Thymus (tissue), 11 donors: ENCODE measurements at regions not wholly inside any gene's neighbourhood (a gene's known extent, or its start where the extent isn't known, plus 50 kb on each side); places are given as distances from the start of the nearest gene placed in this dataset.
"Not testable (repeated sequence)": the region's sequence is repeated elsewhere in the genome, so short reads cannot be mapped to it uniquely, and the experiment has no call there.

Experiments used
- DNase-seq, 9 donors: peaks; one replicate each; pipeline ENCODE4 v3.0.0-alpha.2; 2013; ENCODE audit warnings: low spot score in 9 of 9, low read depth in 6 of 9, missing footprints in 1 of 9
- H3K27ac ChIP-seq, 2 donors: one replicate each; pipeline ENCODE4 v1.5.1; 2013; ENCODE audit warnings: control low read depth in 1 of 2, low read depth in 1 of 2, low read length in 1 of 2, mild to moderate bottlenecking in 1 of 2, moderate library complexity in 1 of 2
- H3K27me3 ChIP-seq, 2 donors: one replicate each; pipeline ENCODE4 v1.5.1; 2013; ENCODE audit warnings: low read length in 1 of 2; ENCODE audit not compliant: control insufficient read depth in 2 of 2, insufficient read depth in 1 of 2
- H3K36me3 ChIP-seq, 2 donors: one replicate each; pipeline ENCODE4 v1.5.1; 2013; ENCODE audit warnings: low read length in 1 of 2, mild to moderate bottlenecking in 1 of 2, moderate library complexity in 1 of 2; ENCODE audit not compliant: control insufficient read depth in 2 of 2, insufficient read depth in 2 of 2
- H3K4me1 ChIP-seq, 2 donors: one replicate each; pipeline ENCODE4 v1.5.1; 2013; ENCODE audit warnings: low read length in 2 of 2; ENCODE audit not compliant: control insufficient read depth in 2 of 2, insufficient read depth in 2 of 2
- H3K4me3 ChIP-seq, 2 donors: one replicate each; pipeline ENCODE4 v1.5.1; 2013; ENCODE audit warnings: low read length in 2 of 2, control low read depth in 1 of 2, mild to moderate bottlenecking in 1 of 2
- H3K9me3 ChIP-seq, 2 donors: one replicate each; pipeline ENCODE4 v1.5.1; 2013; ENCODE audit warnings: low read length in 1 of 2, mild to moderate bottlenecking in 1 of 2; ENCODE audit not compliant: control insufficient read depth in 2 of 2, insufficient read depth in 1 of 2
- WGBS: extraction: QIAGEN DNeasy Blood & Tissue Kit; methylation state at CpG from one replicate; pipeline ENCODE4 v1.1.7; 2013; 5-methylcytosine and 5-hydroxymethylcytosine counted together
- donor health status: healthy.

DNA sequence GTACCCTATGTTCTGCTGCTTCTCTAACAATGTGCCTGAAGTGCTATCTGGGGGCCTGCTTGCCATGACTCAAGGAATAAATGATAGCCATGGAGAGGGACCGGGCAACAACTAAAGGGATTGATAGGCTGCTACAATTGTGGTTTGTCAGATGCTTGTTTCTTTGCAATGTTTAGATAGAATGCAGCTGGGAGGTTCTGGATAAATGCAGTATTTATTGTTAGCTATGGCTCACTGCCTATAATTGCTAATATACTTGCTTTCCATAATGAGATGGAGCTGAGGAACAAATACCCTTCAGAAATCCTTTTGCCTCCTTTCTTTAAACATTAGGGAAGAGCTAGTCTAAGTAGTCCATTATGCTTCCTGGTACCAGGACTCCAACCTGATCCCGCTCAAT is 575.2 kb upstream of the SYNCRIP start:
- Histone ChIP-seq H3K36me3 (no peaks in the 10 kb centered on the region), H3K27ac (no peak overlapping the region), H3K4me3 (no peak overlapping the region), H3K4me1 (no peaks in the 10 kb centered on the region), H3K27me3 (no peaks in the 10 kb centered on the region), H3K9me3 (no peaks in the 10 kb centered on the region)
- 45% methylated on average over 2 of the region's 2 CpGs for WGBS
- no peak for DNase-seq

DNA sequence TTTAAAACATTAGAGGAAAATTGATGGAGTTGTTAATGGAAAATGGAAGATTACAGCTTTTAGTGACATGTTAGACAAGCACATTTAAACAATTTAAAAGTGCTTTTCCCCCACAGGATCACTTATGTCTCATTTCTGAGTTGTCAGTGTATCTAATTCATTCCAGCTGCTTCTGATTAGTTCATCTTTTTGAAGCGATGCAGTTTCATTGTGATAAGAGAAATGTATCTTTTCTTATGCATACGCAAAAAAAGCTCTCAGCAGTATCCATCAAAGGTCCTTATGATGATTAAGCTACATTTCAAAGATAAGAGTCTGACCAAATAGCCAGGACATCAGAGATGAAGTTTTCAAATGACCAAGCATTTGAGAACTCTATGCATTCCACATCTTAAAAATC is 572.6 kb upstream of the SYNCRIP start:
- H3K27ac ChIP-seq = no peak overlapping the region
- no peak for DNase-seq
- H3K9me3 ChIP-seq = peaks cover 0 to 1% of the 10 kb centered on the region in 2 donors
- H3K4me1 ChIP-seq = no peaks in the 10 kb centered on the region
- H3K27me3 ChIP-seq = no peaks in the 10 kb centered on the region
- 96% methylated on average over 2 of the region's 2 CpGs for WGBS
- H3K36me3 ChIP-seq = no peaks in the 10 kb centered on the region
- H3K4me3 ChIP-seq = no peak overlapping the region

DNA sequence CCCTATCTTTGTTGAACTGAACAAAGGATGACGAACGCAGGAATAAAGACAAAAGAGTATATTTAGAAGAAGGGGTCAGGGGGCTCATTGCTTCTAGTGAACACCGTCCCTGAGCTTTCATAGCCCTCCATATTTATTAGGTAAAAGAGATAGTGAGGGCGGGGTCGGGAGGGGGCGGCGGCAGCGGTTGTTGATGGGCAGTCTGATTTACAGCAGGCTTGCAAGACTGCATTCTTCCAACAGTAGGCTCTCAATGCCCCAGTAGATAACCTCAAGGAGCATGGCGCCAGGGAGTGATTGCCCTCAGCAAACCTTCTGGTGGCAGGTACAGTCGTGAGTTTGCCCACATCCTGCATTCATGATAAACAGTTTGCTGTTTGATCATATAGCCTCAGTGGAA is 563.3 kb upstream of the SYNCRIP start:
- H3K9me3 ChIP-seq = peaks cover 0 to 3% of the 10 kb centered on the region in 2 donors
- 95% methylated on average over 10 of the region's 10 CpGs for WGBS
- no peaks in the 10 kb centered on the region for H3K4me1 ChIP-seq
- no peak overlapping the region for H3K4me3 ChIP-seq
- DNase-seq = no peak
- H3K36me3 ChIP-seq = no peaks in the 10 kb centered on the region
- no peaks in the 10 kb centered on the region for H3K27me3 ChIP-seq
- H3K27ac ChIP-seq = no peak overlapping the region

DNA sequence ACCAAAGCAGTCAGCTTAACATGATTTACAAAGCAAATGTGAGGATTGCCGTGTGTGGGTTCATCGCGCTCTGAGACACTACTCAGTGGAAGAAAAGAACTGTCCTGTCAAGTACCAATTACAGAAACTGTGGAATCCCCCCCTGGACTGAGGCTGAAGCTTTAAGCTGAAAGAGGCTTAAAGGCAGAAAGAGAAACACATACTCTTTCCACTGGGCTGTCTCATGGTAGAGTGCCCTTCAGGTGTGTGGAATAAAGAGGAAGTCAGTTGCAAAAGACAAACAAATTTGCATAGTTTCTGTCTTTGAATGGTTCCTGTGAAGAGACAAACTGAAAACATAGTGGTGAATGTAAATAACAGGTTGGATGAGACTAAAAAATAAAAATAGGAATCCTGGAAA is 560.4 kb upstream of the SYNCRIP start:
- DNase-seq = no peak
- H3K27me3 ChIP-seq = no peaks in the 10 kb centered on the region

DNA sequence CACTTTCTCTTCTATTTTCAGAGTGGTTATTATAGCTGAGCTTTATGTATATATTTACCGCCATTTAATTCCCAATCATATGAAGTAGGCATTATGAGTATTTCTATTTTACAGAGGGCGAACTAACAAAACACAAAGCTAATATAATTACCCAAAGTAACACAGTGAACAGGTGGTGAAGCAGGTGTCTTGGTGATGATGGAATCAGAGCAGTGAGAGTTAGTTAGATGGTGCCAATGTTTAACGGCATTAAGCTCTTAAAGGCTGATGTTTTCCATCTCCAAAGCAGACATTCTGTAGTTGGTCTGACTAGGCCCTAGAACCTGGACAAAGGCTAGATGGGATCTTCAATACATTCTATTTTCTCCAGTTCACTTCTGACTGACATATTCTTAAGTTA is 551.1 kb upstream of the SYNCRIP start:
- Histone ChIP-seq H3K4me3 (no peak overlapping the region), H3K4me1 (no peaks in the 10 kb centered on the region), H3K9me3 (no peaks in the 10 kb centered on the region), H3K27me3 (no peaks in the 10 kb centered on the region), H3K36me3 (no peaks in the 10 kb centered on the region), H3K27ac (no peak overlapping the region)
- DNase-seq = no peak
- 95% methylated on average over 3 of the region's 3 CpGs for WGBS

More for the DNA sequence above, 560.4 kb upstream of the SYNCRIP start:
- no peaks in the 10 kb centered on the region for H3K4me1 ChIP-seq
- H3K27ac ChIP-seq = no peak overlapping the region
- H3K36me3 ChIP-seq = no peaks in the 10 kb centered on the region
- no peak overlapping the region for H3K4me3 ChIP-seq
- H3K9me3 ChIP-seq = no peaks in the 10 kb centered on the region
- 95% methylated on average over 3 of the region's 3 CpGs for WGBS

DNA sequence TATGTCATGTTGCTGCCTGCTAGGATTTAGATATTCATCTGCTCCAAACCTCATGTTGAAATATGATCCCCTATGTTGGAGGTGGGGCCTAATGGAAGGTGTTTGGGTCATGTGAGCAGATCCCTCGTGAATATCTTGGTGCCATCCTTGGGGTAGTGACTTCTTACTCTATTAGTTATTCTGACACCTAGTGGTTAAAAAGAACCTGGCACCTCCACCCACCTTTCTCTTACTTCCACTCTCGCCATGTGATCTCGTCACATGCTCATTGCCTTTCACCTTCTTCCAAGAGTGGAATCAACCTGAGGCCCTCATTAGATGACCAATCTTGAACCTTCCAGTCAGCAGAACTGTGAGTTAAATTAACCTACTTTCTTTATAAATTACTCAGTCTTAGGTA is 549.4 kb upstream of the SYNCRIP start:
- no peak overlapping the region for H3K4me3 ChIP-seq
- 60% methylated on average over 3 of the region's 3 CpGs for WGBS
- no peaks in the 10 kb centered on the region for H3K27me3 ChIP-seq
- H3K4me1 ChIP-seq = no peaks in the 10 kb centered on the region
- H3K27ac ChIP-seq = no peak overlapping the region
- no peak for DNase-seq
- no peaks in the 10 kb centered on the region for H3K9me3 ChIP-seq
- no peaks in the 10 kb centered on the region for H3K36me3 ChIP-seq

DNA sequence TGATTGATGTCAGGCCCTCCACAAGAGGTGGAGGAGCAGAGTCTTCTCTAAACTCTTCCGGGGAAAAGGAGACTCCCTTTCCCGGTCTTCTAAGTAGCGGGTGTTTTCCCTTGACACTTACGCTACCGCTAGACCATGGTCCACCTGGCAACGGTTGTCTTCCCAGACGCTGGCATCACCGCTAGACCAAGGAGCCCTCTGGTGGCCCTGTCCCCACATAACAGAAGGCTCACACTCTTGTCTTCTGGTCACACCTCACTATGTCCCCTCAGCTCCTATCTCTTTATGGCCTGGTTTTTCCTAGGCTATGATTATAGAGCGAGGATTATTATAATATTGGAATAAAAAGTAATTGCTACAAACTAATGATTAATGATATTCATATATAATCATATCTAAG is 532.5 kb upstream of the SYNCRIP start:
- not testable (repeated sequence) for H3K36me3 ChIP-seq, H3K27ac ChIP-seq, H3K4me1 ChIP-seq, H3K9me3 ChIP-seq, DNase-seq, H3K4me3 ChIP-seq, H3K27me3 ChIP-seq
- WGBS = 57% methylated on average over 9 of the region's 9 CpGs

DNA sequence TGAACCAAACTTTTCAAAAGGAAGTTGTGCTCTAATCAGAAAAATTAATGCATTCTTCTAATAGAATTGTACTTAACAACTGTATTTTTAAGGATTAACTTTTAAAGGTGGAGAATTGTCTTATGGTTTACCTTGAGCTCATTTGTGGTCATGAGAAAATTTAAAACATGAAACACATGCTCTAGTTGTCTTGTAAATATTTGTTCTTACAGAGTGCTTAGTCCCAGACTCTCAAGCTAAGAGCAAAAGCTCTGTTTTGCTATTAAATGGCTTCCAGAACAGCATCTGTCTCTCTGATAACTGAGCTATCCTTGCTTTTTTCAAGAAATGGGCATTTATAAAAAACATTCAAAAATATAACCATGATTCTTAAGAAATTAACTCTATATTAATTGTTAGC is 512.2 kb upstream of the SYNCRIP start:
- H3K4me3 ChIP-seq = no peak overlapping the region
- H3K36me3 ChIP-seq = no peaks in the 10 kb centered on the region
- no peaks in the 10 kb centered on the region for H3K4me1 ChIP-seq
- no peaks in the 10 kb centered on the region for H3K9me3 ChIP-seq
- DNase-seq = no peak
- H3K27ac ChIP-seq = no peak overlapping the region
- H3K27me3 ChIP-seq = no peaks in the 10 kb centered on the region

DNA sequence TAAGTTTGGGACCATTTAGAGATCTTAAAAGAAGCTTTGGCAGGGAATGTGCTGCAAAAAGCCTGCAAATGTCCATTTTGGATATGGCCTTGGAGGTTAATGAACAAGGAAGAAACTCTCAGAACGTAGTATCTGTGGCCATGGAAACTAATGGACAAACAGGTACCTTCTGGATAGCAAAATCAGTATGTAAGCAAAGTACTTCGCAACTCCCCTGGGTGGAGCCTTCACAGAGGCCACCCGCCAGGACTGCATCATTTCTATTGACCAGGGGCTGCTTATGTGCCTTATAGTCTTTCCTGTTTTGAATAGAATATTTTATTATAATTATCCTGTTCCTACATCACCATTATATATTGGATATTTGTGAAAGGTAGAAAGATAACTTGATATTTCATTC is 510.8 kb upstream of the SYNCRIP start:
- H3K27ac ChIP-seq = no peak overlapping the region
- no peak overlapping the region for H3K4me3 ChIP-seq
- no peaks in the 10 kb centered on the region for H3K36me3 ChIP-seq
- WGBS = 92% methylated on average over 3 of the region's 3 CpGs
- H3K27me3 ChIP-seq = no peaks in the 10 kb centered on the region
- H3K4me1 ChIP-seq = no peaks in the 10 kb centered on the region
- H3K9me3 ChIP-seq = no peaks in the 10 kb centered on the region
- DNase-seq = no peak

DNA sequence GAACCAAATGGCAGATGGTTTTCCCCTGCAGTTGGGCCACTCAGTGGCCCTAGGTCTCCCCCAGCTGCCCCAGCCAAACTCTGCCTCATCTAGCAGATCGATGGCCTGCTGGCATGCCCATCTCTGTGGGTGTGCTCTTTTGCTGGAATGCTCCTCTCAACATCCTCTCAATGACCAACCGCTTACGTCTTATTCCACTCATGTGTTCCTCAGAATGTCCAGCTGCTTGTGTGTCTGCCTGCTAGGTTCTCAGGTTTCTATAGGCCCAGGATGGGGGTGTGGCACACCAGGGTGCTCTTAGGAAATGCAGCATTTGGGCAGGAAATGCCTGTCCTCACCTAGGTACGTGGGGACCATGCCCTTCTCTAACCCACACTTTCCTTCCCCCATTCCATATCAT is 509.9 kb upstream of the SYNCRIP start:
- Histone ChIP-seq H3K27ac (no peak overlapping the region), H3K36me3 (no peaks in the 10 kb centered on the region), H3K9me3 (no peaks in the 10 kb centered on the region), H3K4me3 (no peak overlapping the region), H3K4me1 (no peaks in the 10 kb centered on the region), H3K27me3 (no peaks in the 10 kb centered on the region)
- 67% methylated on average over 4 of the region's 4 CpGs for WGBS
- no peak for DNase-seq
